Tibial nerve (tissue), 4 donors: ENCODE measurements at regions not wholly inside any gene's neighbourhood (a gene's known extent, or its start where the extent isn't known, plus 50 kb on each side); places are given as distances from the start of the nearest gene placed in this dataset.
"Not testable (repeated sequence)": the region's sequence is repeated elsewhere in the genome, so short reads cannot be mapped to it uniquely, and the experiment has no call there.

ENCODE experiments used
- DNase-seq, 2 donors: peaks; one replicate each; pipeline ENCODE4 v3.0.0-alpha.2; 2019; ENCODE audit warnings: low spot score in 2 of 2
- H3K27ac ChIP-seq, 4 donors: fragments of 200-600 bp; sonication (generic) in 3 of 4; one replicate each; pipeline ENCODE4 v1.5.1; 2017 to 2019; ENCODE audit warnings: mild to moderate bottlenecking in 1 of 4
- H3K27me3 ChIP-seq, 2 donors: fragments of 200-600 bp; sonication (generic) in 1 of 2; one replicate each; pipeline versions ENCODE4 v1.5.1 to v1.6.0; 2017 to 2019
- H3K36me3 ChIP-seq, 3 donors: fragments of 200-600 bp; sonication (generic); one replicate each; pipeline ENCODE4 v1.5.1; 2018 to 2019
- H3K4me1 ChIP-seq, 4 donors: fragments of 200-600 bp; sonication (generic) in 3 of 4; one replicate each; pipeline ENCODE4 v1.5.1; 2017 to 2019
- H3K4me3 ChIP-seq, 4 donors: fragments of 200-600 bp; sonication (generic) in 3 of 4; one replicate each; pipeline ENCODE4 v1.5.1; 2017 to 2019; ENCODE audit warnings: mild to moderate bottlenecking in 1 of 4, moderate library complexity in 1 of 4
- H3K9me3 ChIP-seq, 4 donors: fragments of 200-600 bp; sonication (generic) in 3 of 4; one replicate each; pipeline ENCODE4 v1.5.1; 2017 to 2019
- EP300 ChIP-seq, 2 donors: sonication (generic); formaldehyde crosslinking; IDR thresholded peaks; one replicate each; pipeline ENCODE4 v1.6.1; 2017; ENCODE audit warnings: antibody characterized with exemption in 2 of 2, mild to moderate bottlenecking in 1 of 2
- POLR2A ChIP-seq, 2 donors: fragments of 450-650 bp; IDR thresholded peaks; one replicate each; pipeline ENCODE4 v1.6.1; 2017; ENCODE audit warnings: antibody characterized with exemption in 2 of 2, mild to moderate bottlenecking in 2 of 2, moderate library complexity in 2 of 2
- WGBS, 2 donors: methylation state at CpG; one replicate each; pipeline ENCODE4 v1.1.5; 2018; 5-methylcytosine and 5-hydroxymethylcytosine counted together
- TF ChIP-seq, protein P1 (sequence below), 5 experiments: fragments of 200-600 bp in 3 of 5; fragments of 450-650 bp in 2 of 5; sonication (generic) in 3 of 5; IDR thresholded peaks; one replicate each; pipeline ENCODE4 v1.5.1; 2016 to 2019; ENCODE audit warnings: antibody characterized with exemption in 5 of 5, mild to moderate bottlenecking in 3 of 5, moderate library complexity in 2 of 5

DNA sequence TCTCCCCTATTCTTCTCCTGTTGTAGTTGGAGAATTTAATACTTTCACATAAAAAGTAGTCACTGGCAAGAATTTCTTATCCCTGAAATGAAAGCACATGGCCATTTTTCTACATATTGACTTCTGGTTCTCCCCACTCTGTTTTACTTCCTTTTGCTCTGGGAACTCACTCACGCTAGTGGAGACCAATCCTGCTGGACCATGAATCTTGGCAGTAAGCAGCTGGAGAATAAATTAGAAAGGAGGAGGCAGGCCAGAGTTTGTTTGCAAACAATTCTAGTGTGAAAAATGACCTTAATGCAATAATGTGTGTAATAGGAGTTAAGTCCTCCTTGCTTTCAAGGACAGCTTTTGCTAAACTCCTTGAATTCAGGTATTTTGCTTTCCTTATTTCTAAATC is 412.3 kb upstream of the CHORDC1 start:
- Histone ChIP-seq H3K36me3 (no peaks in the 10 kb centered on the region), H3K27me3 (no peaks in the 10 kb centered on the region), H3K4me1 (no peaks in the 10 kb centered on the region), H3K27ac (no peak overlapping the region), H3K4me3 (no peak overlapping the region), H3K9me3 (no peaks in the 10 kb centered on the region)
- DNase-seq = no peak
- 62 to 68% methylated on average over 1 of the region's 1 CpG for WGBS, 2 donors
- TF ChIP-seq, protein P1, sequence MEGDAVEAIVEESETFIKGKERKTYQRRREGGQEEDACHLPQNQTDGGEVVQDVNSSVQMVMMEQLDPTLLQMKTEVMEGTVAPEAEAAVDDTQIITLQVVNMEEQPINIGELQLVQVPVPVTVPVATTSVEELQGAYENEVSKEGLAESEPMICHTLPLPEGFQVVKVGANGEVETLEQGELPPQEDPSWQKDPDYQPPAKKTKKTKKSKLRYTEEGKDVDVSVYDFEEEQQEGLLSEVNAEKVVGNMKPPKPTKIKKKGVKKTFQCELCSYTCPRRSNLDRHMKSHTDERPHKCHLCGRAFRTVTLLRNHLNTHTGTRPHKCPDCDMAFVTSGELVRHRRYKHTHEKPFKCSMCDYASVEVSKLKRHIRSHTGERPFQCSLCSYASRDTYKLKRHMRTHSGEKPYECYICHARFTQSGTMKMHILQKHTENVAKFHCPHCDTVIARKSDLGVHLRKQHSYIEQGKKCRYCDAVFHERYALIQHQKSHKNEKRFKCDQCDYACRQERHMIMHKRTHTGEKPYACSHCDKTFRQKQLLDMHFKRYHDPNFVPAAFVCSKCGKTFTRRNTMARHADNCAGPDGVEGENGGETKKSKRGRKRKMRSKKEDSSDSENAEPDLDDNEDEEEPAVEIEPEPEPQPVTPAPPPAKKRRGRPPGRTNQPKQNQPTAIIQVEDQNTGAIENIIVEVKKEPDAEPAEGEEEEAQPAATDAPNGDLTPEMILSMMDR (IDR thresholded peaks at IDR 0.05) = no peak
- TF ChIP-seq POLR2A (IDR thresholded peaks at IDR 0.05) = no peak
- no peak for TF ChIP-seq EP300 (IDR thresholded peaks at IDR 0.05)

DNA sequence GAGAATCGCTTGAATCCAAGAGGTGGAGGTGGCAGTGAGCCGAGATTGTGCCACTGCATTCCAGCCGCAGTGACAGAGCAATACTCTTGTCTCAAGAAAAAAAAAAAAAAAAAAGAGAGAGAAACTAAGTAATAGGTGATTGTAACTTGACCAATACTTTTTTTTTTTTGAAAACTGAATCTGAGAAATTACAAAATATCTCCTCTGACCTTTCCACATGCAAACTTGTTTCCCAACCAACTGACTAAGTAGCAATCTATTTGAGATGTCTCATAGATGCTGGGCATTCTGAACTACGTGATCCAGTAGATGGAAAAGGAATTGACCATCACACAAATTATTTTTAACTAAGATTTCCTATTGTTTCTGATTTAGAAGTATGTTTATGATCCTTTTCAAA is 407.3 kb upstream of the CHORDC1 start:
- Histone ChIP-seq H3K4me3 (no peak overlapping the region), H3K9me3 (no peaks in the 10 kb centered on the region), H3K36me3 (no peaks in the 10 kb centered on the region), H3K27me3 (no peaks in the 10 kb centered on the region), H3K27ac (no peak overlapping the region), H3K4me1 (no peaks in the 10 kb centered on the region)
- no peak for TF ChIP-seq EP300 (IDR thresholded peaks at IDR 0.05)
- DNase-seq = no peak
- WGBS, 2 donors = 91 to 92% methylated on average over 4 of the region's 4 CpGs

DNA sequence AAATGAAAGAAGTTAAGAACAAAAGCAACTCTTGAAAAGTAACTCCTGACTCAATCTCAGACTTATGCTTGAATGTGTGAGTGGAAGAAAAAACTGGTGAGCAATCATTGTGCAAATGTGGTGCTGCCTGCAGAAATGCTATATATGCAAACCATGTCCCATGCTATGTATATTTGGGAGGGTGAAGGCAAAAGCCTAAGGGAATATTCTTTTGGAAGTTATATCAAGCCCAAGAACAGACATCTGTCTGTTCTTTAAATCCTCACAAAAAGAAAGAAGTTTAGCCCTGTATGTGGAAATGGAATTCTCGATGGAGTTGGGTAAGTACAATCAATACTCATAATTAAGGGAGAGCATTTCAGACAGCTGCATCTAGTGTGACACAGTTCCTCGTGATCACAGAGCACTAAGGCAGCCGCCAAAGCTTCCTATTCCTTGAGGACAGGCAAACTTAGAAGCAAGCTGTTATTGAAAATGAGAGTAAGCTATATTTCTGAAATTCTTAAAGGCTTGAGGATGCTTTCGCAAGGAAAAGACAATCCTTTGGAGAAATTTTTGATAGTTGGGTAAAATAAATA is 406.5 kb upstream of the CHORDC1 start:
- H3K4me1 ChIP-seq = no peaks in the 10 kb centered on the region
- H3K36me3 ChIP-seq = no peaks in the 10 kb centered on the region
- DNase-seq = no peak
- no peak overlapping the region for H3K4me3 ChIP-seq
- 43 to 54% methylated on average over 4 of the region's 4 CpGs for WGBS, 2 donors
- TF ChIP-seq EP300 (IDR thresholded peaks at IDR 0.05) = no peak
- TF ChIP-seq, protein P1 (IDR thresholded peaks at IDR 0.05) = no peak
- no peaks in the 10 kb centered on the region for H3K9me3 ChIP-seq
- no peaks in the 10 kb centered on the region for H3K27me3 ChIP-seq
- H3K27ac ChIP-seq = no peak overlapping the region

DNA sequence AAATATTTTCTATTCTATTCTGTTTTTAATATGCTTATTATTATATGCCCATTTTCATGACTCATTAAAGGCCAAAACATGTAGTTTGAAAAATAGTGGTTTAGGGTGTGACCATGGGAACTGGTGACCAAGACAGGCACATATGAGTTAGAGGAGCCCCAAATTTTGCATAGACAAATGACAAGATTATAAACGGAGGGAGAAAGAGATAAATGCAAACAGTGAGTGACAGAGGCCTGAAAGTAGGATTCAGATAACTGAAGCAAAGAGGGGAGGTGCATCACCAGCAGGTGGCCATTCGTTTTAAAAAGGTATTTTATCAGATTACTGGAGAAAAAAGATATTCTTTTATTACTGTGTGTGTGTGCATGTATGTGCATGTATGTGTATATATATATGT is 391.5 kb upstream of the CHORDC1 start:
- H3K4me3 ChIP-seq = no peak overlapping the region
- TF ChIP-seq POLR2A (IDR thresholded peaks at IDR 0.05) (no peak), EP300 (IDR thresholded peaks at IDR 0.05) (no peak)
- TF ChIP-seq, protein P1 (IDR thresholded peaks at IDR 0.05) = no peak
- H3K27me3 ChIP-seq = no peaks in the 10 kb centered on the region
- H3K36me3 ChIP-seq = no peaks in the 10 kb centered on the region
- DNase-seq = no peak
- WGBS, 2 donors = 63 to 78% methylated on average over 2 of the region's 2 CpGs
- no peaks in the 10 kb centered on the region for H3K4me1 ChIP-seq
- H3K27ac ChIP-seq = no peak overlapping the region
- H3K9me3 ChIP-seq = peaks cover 0 to 4% (median 0%) of the 10 kb centered on the region in 4 donors

DNA sequence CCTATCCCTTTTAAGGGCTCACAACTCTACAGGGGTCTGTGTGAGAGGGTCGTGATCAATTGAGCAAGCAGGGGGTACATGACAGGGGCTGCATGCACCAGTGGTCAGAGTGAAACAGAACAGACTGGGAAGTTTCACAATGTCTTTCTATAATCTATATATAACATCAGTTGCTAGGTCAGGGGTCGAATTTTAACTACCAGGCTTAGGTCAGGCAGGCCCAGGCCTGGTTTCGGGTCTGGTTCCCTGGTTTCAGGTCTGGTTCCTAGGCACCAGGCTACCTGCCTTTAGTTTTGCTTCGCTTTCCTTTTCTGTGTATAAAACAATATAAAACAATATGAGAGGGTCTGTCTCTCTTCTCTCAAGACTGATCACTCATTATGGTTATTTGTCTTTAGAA is 390.2 kb upstream of the CHORDC1 start:
- H3K4me3 ChIP-seq, H3K36me3 ChIP-seq, H3K4me1 ChIP-seq, DNase-seq, H3K27me3 ChIP-seq, H3K27ac ChIP-seq, H3K9me3 ChIP-seq: not testable (repeated sequence)
- WGBS, 2 donors = 70 to 72% methylated on average over 4 of the region's 4 CpGs

DNA sequence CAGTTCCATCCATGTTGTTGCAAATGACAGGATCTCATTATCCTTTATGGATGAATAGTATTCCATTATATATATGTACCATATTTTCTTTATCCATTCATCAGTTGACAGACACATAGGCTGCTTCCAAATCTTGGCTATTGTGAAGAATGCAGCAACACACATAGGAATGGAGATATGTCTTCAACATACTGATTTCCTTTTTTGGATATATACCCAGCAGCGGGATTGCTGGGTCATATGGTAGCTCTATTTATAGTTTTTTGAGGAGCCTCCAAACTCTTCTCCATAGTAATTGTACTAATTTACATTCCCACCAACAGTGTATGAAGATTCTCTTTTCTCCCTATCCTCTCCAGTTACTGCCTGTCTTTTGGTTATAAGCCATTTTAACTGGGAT is 383.9 kb upstream of the CHORDC1 start:
- Histone ChIP-seq H3K27me3 (no peaks in the 10 kb centered on the region), H3K36me3 (no peaks in the 10 kb centered on the region), H3K9me3 (no peaks in the 10 kb centered on the region), H3K27ac (no peak overlapping the region), H3K4me3 (no peak overlapping the region), H3K4me1 (no peaks in the 10 kb centered on the region)
- no peak for TF ChIP-seq POLR2A (IDR thresholded peaks at IDR 0.05)
- TF ChIP-seq EP300 (IDR thresholded peaks at IDR 0.05) = no peak
- TF ChIP-seq, protein P1 (IDR thresholded peaks at IDR 0.05) = no peak
- DNase-seq = no peak
- 83 to 87% methylated on average over 1 of the region's 1 CpG for WGBS, 2 donors
